ENCODE measurements at regions not wholly inside any gene's neighbourhood (a gene's known extent, or its start where the extent isn't known, plus 50 kb on each side); places are given as distances from the start of the nearest gene placed in this dataset.

DNA sequence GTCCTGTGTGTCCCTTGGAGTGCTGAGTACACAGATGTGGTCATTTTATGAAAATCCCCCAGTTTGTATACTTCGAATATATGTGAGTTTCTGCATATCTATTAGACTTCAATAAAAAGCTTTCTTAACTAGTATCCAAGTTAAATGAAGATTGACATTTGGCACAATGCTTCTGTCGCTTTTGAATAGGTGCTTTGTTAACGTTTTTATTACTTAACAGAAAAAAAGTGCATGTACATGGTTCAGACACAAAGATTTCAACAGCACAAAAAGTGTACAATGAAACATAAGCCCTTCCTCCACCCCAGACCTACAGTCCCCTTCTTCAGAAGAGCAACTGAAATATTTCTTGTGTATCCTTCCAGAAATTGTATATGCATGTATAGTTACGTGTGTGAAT lies 427.4 kb upstream of the PROK2 start:
- DNase-seq (ENCODE audit: low read depth in 2 of 2): no peak

DNA sequence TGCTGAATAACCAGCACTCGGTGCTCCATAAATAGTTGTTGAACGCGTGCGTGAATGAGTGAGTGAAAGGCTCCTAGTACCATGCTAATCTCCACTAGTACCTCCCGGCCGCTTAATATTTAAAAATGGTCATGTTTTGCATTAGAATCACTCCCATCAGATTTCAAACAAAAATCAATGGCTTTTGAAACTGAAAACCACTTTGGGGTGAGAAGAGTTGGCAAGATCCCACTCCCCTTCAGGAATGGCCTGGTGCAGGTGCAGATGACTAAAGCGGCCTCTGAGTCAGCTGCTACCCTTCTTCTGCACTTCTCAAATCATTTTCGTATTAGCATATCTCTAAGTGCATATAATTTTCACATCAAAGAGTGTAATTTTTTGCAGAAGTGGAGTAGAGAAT lies 425.3 kb upstream of the PROK2 start:
- DNase-seq (ENCODE audit: low read depth in 2 of 2): no peak

DNA sequence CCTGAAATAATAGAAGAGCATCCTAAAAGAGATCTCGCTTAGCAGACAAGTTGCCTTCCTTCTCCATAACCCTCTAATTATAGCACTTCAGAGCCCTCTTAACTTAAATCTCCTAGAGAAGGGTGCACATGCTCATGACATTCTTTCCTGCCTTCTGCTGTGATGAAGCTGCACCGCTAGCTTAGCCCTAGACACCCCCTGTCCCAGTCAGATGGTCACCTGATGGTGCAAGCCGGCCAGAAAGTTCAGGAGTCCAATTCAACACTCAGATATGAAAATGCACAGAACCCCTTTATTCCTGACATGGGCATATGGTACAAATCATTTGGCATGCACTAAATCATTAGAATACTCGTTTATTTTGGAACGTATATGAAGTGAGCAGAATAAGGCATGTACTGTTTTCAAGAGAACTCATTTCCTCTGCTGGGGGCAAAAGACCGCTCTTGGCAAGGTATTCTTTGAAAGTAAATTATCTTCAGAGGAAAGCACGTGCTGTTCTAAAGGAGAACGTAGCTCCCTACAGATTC lies 420.4 kb upstream of the PROK2 start:
- no peak for DNase-seq (ENCODE audit: low read depth in 2 of 2)

DNA sequence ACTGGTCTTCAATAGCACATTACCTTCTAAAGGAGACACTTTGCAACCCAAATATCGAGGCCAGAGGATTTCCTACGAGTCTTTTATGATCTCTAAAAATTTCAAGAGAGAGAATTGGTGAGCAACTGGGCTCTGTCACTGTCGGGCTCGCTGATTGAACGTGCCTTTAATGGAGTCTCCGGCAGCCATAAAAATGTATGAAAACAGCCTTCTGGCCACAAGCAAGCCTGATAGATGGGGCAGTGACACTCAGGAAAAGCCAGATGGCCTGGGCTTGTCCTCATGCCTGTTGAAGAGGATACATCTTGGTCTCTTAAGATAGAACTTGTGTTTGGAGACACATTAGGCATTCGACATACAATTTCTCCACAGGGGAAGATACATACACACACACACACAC lies 419.5 kb upstream of the PROK2 start:
- DNase-seq (ENCODE audit: low read depth in 2 of 2): no peak

DNA sequence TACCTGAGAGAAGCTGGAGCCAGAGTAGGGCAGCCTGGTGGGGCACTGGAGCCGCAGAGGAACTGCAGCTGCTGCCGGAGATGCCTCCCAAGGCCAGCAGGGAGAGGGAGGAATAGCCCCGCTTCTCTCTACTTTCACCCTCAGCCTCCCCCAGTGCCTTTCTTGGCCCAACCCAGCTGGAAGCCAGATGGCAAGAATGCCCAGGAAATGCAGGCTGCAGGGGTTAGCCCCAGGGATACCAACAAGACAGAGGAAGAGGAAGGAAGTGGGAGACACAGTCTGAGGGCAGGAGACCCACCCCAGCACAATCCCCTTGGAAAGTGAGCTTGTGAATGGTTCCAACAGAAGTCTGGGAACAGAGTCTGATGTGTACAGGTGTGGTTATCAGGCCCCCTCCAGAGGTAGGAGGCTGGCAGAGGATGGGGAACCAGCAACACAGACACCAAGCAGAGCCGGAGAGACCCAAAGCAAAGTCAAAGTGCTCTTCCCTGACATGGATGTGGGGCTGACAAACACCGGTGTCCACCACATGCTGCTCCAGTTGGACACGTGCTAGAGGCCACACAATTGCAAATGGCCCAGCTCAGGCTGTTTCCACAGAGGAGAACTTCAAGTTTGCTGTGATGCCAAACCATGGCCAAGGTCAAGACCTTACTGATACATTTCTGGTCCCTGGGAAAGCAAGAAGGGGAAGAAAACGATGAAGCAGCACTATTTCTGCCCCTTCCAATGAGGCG lies 418.8 kb upstream of the PROK2 start:
- no peak for DNase-seq (ENCODE audit: low read depth in 2 of 2)

DNA sequence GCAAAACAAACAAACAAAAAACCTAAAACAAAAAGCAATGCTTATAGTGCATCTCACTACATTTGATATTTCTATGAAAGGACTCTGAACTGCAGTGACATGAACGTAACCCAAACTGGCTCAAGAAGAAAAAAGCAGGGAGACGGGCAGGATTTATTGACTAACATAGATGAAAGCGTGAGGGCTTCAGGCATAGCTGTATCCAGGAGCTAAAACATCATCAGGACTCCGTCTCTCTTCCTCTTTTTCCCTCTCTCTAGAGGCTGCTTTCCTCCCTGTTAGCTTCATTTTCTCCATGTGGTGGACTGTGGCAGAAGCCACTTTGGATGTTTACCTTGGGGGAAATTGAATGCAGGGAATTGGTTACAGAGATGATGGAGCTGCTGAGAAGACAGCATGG lies 418.2 kb upstream of the PROK2 start:
- DNase-seq (ENCODE audit: low read depth in 2 of 2): no peak

DNA sequence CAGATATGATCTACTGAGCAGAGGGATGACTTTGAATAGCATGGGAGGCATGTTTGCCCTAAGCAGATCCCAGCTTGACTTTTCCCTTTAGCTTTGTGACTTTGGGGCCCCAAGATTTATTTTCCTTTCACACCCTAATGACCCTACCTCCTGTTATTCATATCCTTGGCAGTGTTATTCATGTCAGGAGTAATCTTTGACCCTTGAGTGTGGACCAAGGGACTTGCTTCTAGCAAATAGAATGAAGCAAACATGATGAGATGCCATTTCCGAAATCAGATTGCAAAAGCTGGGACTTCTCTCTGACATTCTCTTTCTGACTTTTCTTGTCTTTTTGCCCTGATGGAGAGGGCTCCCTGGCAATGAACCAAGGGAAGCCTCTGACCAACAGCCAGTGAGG lies 415.4 kb upstream of the PROK2 start:
- DNase-seq (ENCODE audit: low read depth in 2 of 2): no peak

DNA sequence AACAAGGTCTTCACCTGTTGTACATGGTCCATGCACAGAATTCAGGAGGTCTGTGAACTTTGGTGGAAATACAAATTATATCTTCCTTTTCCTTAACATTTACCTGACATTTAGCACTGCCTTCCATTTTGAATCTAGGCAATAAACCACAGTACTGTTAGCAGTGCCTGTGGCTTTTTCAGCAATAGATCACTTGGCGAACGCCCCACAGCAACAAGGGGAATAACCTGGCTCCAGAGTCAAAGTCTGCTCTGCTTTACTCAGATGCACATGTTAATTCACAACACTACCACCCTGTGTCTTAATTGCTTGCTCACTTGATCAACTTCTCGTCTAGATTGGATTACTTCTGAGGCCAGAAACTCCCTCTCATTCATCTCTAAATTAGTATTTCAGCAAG lies 414.6 kb upstream of the PROK2 start:
- DNase-seq (ENCODE audit: low read depth in 2 of 2): no peak

DNA sequence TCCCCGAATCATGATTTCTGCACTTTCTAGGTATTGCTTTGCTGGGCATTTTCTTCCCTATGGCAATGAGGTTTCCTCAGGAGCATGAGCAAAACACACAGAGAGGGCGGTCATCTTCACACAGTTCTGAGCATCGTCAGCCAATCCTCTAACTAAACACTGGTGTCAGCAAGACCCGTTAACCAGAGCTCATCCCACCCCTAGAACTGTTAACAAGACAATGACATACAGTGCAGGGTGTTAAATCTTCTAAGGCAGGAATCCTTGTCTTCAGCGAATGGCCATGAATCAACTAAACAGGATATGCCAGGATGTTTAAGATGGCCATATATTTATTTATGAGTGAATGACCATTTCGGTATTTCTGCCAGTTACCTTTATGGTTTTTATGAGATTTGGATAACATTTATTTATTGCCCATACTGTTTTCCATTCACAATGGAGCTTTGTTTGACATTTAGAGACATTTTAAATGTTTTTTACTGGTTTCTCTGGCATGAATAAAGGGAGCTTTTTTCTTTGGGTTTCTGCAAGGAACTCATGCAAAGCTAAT lies 411.5 kb upstream of the PROK2 start:
- no peak for DNase-seq (ENCODE audit: low read depth in 2 of 2)

DNA sequence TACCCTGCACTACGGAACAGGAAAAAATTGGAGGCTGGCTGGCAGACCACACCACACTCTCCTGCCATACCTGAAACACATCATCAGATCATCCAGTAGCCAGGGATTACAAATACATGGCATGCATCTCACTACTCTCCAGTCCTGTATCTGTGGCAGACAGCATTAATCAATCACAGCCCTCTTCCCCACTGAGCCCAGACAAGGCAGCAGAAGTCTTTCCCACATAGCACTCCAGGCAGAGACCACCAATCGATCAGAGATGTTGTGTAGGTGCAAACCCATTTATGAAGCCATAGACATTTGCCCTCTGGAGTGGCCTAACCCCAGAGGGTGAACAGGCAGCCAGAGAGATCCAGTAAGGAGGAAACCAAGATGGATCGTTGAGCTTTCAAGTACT lies 410.9 kb upstream of the PROK2 start:
- no peak for DNase-seq (ENCODE audit: low read depth in 2 of 2)

DNA sequence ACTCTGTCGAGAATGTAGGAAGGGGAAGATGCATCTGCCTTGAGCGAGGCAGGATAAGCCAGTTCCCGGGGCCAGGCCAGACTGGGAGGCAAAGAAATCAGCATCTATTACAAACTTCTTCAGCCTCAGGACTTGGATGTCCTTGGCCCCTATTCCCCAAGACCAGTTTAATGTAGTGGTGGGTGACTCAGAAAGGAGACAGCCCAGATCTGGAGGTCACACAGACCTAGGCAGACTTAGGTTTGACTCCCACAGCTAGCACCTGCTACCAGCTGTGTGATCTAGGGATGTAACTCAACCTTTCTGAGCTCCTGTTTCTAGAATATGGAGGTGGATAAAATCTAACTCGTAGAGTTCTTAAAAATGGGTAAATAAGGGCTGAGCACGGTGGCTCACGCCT lies 409.5 kb upstream of the PROK2 start:
- DNase-seq (ENCODE audit: low read depth in 2 of 2): no peak

DNA sequence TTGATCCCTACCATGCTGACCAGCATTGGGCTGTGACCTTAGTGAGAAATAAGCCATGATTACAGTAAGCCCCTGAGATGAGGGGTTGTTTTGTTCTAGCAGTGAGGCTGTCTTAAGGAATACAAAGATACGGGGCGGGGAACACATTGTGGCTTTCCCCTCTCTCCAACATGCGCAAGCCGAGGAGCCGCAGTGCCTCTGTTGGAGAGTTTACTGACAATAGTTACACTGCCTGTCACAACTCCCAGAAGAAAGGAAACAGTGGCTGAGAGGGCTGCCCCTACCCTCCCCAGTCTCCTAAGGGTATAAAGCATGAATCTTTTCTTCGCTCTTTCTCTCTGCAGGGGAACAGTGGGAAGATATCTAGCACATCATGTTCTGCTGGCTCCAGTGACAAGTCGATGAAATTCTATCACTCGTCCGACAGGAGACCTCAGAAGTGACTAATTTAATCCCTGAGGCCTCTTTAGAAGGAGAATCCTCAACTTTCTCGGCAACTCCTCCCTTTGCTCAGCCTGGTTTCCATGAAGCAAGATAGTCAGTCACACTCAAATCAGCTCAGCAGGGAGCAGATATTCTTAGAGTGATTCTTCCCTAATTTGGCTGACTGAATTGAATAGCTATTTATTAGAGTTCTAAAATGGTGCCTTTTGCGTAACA lies 409.0 kb upstream of the PROK2 start:
- DNase-seq (ENCODE audit: low read depth in 2 of 2): no peak

DNA sequence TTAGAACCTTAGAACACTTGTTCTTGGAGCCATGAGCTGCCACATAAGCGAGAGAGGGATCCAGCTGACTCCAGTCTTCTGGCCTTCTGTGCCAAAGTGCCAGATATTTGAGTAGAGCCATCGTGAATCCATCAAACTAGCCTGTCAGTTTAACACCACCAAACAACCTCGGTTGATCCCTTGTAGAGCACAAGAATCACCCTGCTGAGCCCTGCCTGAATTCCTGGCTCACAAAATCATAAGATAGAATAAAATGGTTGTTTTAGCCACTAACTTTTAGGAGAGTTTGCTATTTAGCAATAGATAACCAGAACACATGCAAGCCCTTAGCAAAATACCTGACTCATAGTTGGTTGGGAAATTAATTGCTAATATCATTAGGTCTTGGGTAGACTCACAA lies 407.6 kb upstream of the PROK2 start:
- DNase-seq (ENCODE audit: low read depth in 2 of 2): no peak

DNA sequence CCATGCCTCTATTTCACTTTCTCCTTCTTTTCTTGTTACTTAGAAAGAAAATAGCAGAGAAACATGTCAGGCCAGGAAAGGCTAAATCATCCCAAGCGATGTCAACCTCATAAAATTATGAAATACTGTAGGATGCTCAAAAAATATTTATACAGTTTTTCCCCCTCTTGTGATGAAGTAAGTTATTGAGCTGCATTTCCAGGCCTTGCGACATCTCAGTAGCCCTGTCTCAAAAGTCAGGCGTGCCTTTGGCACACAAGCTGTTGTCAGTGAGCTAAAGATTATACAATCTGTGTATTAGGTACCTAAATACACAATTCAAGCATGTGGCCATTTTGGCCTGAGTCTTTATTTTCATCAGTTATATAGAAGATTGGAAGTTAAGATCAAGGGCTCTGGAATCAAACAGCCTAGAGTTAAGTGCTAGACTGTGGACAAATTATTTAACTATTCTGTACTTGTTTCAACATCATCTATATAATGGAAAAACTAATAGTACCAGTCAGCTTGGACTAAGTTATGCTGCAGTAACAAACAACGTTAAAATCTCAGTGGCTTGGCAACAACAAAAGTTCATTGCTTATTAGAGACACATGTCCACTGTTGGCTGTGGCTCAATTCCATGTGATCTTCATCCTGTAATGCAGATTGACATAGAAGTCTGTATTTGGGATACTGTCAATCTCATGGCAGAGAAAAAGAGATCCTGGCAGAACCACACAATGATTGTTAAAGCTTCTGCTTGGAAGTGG lies 406.4 kb upstream of the PROK2 start:
- DNase-seq (ENCODE audit: low read depth in 2 of 2): no peak

DNA sequence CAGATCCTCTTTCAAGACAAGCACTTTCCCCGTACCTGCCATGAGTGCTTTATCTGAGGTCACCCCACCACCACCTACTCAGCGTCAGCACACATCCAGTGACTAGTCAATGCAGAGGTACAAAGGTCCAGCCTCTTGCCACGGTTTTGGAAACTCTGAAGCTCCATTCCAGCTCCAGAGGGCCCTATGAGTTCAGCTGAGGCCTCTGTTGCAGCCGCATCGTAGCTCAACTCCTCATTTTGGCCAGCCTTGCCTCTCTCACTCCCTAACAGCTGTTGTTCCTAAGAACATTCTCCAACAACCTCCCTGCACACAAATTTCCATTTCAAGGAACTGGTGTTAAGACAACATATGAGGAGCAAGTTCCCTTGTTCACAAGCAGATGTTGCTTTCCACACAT lies 405.1 kb upstream of the PROK2 start:
- DNase-seq (ENCODE audit: low read depth in 2 of 2): no peak

DNA sequence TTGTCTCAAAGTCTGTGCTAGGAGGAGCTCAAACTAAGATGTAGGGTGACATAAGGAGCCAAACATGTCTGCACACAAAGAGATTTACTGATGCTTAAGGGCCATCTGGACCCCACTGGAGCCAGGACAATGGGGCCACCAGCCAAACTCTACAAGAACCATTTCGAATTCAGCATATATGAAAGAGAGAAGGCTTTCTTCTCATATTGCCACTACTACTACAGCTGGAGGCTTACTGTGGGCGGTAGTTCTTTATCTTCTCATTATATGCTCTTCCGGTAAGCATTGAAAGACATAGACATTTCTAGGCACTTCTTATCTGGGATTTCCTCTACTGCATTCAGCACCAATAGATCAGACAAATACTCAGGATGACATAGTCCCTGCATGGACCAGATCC lies 404.4 kb upstream of the PROK2 start:
- no peak for DNase-seq (ENCODE audit: low read depth in 2 of 2)

DNA sequence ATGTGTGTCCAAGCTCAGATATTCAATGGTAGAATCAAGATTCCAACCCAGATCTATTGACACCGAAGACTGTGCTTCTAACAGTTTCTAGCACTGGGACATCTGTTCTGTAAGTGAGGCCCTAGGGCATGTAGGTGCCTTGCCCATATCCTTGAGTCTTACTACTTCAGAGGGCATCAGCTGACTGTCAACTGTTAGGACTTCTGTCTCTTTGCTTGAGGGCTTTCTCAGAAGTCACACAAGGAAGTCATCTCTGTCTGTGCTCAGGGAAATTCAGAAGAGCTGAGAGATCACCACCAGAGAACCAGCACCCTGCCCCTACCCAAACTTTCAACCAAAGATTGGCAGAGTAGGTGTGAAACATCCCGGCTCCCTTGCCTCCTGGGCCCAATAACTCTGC lies 403.6 kb upstream of the PROK2 start:
- DNase-seq (ENCODE audit: low read depth in 2 of 2): no peak

DNA sequence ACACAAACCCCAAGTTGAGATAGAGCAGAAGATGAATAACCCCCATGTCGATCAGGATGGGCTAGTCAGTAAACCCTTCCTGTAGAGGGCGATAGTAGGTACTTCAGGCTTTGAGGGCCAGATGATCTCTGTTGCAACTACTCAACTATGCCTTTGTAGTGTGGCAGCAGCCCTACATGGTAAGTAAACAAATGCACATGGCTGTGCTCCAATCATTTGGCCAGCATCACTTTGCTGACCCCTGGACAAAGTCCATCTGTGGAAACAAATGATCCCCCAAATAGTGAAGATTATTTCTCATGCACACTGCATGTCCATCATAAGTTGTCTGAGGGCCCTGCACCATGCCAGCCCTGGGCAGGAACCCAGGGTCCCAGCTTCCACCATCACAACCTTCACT lies 402.2 kb upstream of the PROK2 start:
- DNase-seq (ENCODE audit: low read depth in 2 of 2): no peak

DNA sequence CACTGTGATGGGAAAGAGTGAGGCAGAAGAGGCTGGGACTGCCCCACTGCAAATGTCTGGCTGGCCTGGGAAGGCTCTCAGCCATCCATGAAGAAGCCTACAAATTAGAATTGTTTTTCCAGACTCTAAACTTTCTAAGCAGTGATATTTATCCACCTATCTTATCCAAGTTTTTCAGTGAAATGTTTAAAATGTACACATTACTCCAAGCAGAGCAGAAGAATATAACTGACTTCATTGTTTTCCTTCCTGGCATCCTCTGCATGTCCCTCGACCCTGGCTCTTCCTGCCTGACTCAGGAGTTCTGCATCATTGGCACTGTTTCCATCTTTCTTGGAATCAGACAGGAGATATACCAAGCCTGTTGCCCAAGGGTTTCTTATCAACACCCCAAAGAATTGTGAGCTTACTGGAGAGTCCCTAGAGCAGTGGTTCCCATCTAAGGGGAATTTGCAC lies 401.5 kb upstream of the PROK2 start:
- no peak for DNase-seq (ENCODE audit: low read depth in 2 of 2)

DNA sequence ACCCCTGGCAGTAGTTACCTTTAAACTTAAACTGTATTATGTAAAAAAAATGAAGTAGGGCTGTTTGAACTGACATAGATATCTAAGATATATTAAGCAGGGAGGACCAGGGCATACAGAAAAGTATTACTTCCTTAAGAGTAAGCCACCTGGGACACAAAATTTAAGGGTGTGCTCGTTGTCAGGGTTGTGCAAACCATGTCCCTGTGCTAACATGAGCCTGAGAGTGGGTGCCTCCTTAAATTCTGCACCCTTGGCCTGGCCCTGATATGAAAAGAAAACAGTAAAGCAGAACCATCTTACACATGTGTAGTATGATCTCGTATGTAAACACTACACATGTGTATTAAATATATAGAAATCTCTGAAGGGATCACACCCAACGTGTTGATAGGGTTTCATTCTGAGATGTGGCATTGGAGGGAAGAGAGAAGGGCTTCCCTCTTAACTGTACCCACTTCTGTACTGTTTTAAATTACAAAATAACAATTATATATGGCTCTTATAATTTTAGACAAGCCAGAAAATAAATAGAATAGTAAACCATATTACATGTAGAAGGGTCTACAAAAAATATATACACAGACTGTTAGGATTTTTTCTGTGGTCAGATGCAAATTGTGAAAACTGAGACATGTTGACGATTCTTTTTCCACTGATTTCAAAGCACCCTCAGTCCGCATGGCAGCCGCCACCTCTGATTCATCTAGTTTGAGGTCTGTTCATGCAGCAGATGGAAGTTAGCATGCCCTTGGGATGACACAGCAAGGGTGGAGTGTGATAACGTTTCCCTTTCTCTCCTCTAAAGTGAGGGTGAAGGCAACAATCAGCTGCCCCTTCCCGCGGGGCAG lies 400.8 kb upstream of the PROK2 start:
- no peak for DNase-seq (ENCODE audit: low read depth in 2 of 2)

DNA sequence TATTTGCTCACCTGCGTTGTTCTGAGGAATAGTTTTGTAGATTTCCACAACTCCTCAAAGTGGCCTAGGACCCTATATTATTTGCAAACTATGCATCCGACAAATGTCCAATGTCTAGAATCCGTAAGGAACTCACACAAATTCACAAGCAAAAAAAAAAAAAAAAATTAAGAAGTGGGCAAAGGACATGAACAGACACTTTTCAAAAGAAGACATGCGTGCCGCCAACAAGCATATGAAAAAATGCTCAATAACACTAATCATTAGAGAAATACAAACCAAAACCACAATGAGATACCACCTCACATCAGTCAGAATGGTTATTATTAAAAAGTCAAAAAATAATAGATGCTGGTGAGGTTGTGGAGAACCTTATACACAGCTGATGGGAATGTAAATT lies 398.5 kb upstream of the PROK2 start:
- no peak for DNase-seq (ENCODE audit: low read depth in 2 of 2)

DNA sequence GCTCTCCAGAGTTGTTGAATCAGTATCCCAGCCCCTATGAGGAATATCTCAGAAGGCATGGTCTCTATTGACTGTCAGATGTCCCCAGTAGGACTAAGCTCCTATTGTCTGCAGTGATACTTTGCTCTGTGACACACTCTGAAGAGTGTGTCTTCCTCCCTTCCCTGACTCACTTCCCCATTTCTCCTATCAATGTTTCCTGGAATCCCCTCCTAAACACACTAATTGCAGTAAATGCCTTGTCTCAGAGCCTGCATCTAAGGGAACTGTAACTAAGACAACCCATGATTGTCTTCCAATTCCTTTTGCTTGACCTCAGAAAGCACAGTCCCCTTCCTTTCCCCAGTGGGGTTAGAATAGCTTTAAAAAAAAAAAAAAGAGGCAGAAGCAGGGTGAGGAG lies 397.3 kb upstream of the PROK2 start:
- no peak for DNase-seq (ENCODE audit: low read depth in 2 of 2)

Data from stimulated activated CD8-positive, alpha-beta memory T cell treated with anti-CD3 and anti-CD28 coated beads, Interleukin-7, amount 100 ng/mL, for 1 hour (primary cell).